K562 (cell line): ENCODE measurements at regions not wholly inside any gene's neighbourhood (a gene's known extent, or its start where the extent isn't known, plus 50 kb on each side); places are given as distances from the start of the nearest gene placed in this dataset.
A peak's percentile ranks its signal among the peaks of the same experiment; 100 is the strongest.

ENCODE experiments used
- CUX1 ChIP-seq: fragments of 200-800 bp; sonication (Bioruptor generic); IDR thresholded peaks from 2 replicates; pipeline ENCODE4 v1.6.1; 2016; ENCODE audit warnings: missing genetic modification characterization, missing compliant biosample characterization
- E2F6 ChIP-seq, 2 experiments: IDR thresholded peaks; 2 replicates each; pipeline ENCODE4 v1.6.1; 2011; ENCODE audit warnings: borderline replicate concordance in 1 of 2, control low read depth in 1 of 2, low read depth in 1 of 2, low read length in 1 of 2, mild to moderate bottlenecking in 1 of 2, mixed read lengths in 1 of 2, moderate library complexity in 1 of 2; ENCODE audit not compliant: insufficient read depth in 1 of 2, insufficient read length in 1 of 2, poor library complexity in 1 of 2, severe bottlenecking in 1 of 2; ENCODE audit errors: extremely low read depth in 1 of 2
- ETS1 ChIP-seq: conservative IDR thresholded peaks from 2 replicates; pipeline ENCODE4 v1.6.1; 2011; ENCODE audit warnings: low read depth, mild to moderate bottlenecking, low read length; ENCODE audit not compliant: control insufficient read depth
- HINFP ChIP-seq: fragments of 450-650 bp; conservative IDR thresholded peaks from 2 replicates; pipeline ENCODE4 v1.6.1; 2016; ENCODE audit warnings: missing genetic modification characterization, low read depth, mild to moderate bottlenecking, control low read depth, missing compliant biosample characterization
- MAX ChIP-seq: sonication (generic); formaldehyde crosslinking; IDR thresholded peaks from 2 replicates; pipeline ENCODE4 v1.9.0; 2022; ENCODE audit warnings: mild to moderate bottlenecking, missing genetic modification reagents
- NEUROD1 ChIP-seq: fragments of 150-350 bp; IDR thresholded peaks from 2 replicates; pipeline ENCODE4 v1.6.1; 2014; ENCODE audit warnings: borderline replicate concordance, low read length, low read depth; ENCODE audit not compliant: partially characterized antibody
- PCBP2 ChIP-seq: fragments of 200-400 bp; formaldehyde crosslinking; IDR thresholded peaks from 2 replicates; pipeline ENCODE4 v1.6.1; 2018; ENCODE audit warnings: low read length, low read depth, mild to moderate bottlenecking, moderate library complexity; ENCODE audit not compliant: poor library complexity, severe bottlenecking
- SIN3A ChIP-seq, 2 experiments: fragments of 150-350 bp in 1 of 2; IDR thresholded peaks; 2 replicates each; pipeline ENCODE4 v1.6.1; 2011 to 2016; ENCODE audit warnings: borderline replicate concordance in 2 of 2, low read depth in 2 of 2, low read length in 2 of 2, mild to moderate bottlenecking in 2 of 2, moderate library complexity in 2 of 2; ENCODE audit not compliant: control insufficient read depth in 1 of 2
- SMARCA4 ChIP-seq: fragments of 450-650 bp; IDR thresholded peaks from 2 replicates; pipeline ENCODE4 v1.6.1; 2016
- ZFPM2 ChIP-seq: fragments of 250-450 bp; sonication (Bioruptor Pico); IDR thresholded peaks from 2 replicates; pipeline ENCODE4 v1.5.1; 2022; ENCODE audit warnings: mild to moderate bottlenecking
- ZNF518B ChIP-seq: fragments of 250-450 bp; sonication (Bioruptor Pico); IDR thresholded peaks from 2 replicates; pipeline ENCODE4 v1.5.0; 2021; ENCODE audit warnings: mild to moderate bottlenecking, moderate library complexity
- ZNF77 ChIP-seq: fragments of 250-450 bp; sonication (Bioruptor Pico); IDR thresholded peaks from 2 replicates; pipeline ENCODE4 v1.5.0; 2020

- no peak for TF ChIP-seq NEUROD1
- no peak for TF ChIP-seq ETS1
- no peak for TF ChIP-seq SIN3A (IDR thresholded peaks at IDR 0.05; ENCODE audit: borderline replicate concordance in 2 of 2, control insufficient read depth in 1 of 2, low read depth in 2 of 2, low read length in 2 of 2)
- peak; percentile 78 for TF ChIP-seq MAX (CRISPR knock-in tag)
- TF ChIP-seq E2F6 (IDR thresholded peaks at IDR 0.05; ENCODE audit: borderline replicate concordance in 1 of 2, extremely low read depth in 1 of 2, insufficient read depth in 1 of 2, insufficient read length in 1 of 2, low read depth in 1 of 2, low read length in 1 of 2, poor library complexity in 1 of 2, severe bottlenecking in 1 of 2), result peak in 1 of 2 experiments; percentile 42
- no peak for TF ChIP-seq ZFPM2 (CRISPR knock-in tag)
- no peak for TF ChIP-seq CUX1 (CRISPR knock-in tag)
- no peak for TF ChIP-seq ZNF518B (CRISPR knock-in tag)
- no peak for TF ChIP-seq HINFP (tag)
- TF ChIP-seq SMARCA4, result peak; percentile 43; the same call in 1 of the 2 replicates
- TF ChIP-seq PCBP2, result no peak
- TF ChIP-seq ZNF77 (CRISPR knock-in tag), result no peak
These were observed 88.0 kb upstream of the MAX start (continued) for GRCh38 chr14:65190312-65190711.
